Parathyroid adenoma (tissue), 2 donors: ENCODE measurements at regions not wholly inside any gene's neighbourhood (a gene's known extent, or its start where the extent isn't known, plus 50 kb on each side); places are given as distances from the start of the nearest gene placed in this dataset.

ENCODE experiments used
- H2AFZ ChIP-seq: fragments of 300-600 bp; sonication (generic); one replicate; pipeline ENCODE4 v1.7.0; 2017; ENCODE audit warnings: antibody characterized with exemption, mild to moderate bottlenecking
- H3K27ac ChIP-seq: fragments of 300-600 bp; sonication (generic); one replicate; pipeline ENCODE4 v1.7.0; 2017
- H3K27me3 ChIP-seq: fragments of 300-600 bp; sonication (generic); one replicate; pipeline ENCODE4 v1.7.0; 2017; ENCODE audit warnings: low read length; ENCODE audit not compliant: control insufficient read depth, insufficient read depth
- H3K36me3 ChIP-seq: fragments of 300-600 bp; sonication (generic); one replicate; pipeline ENCODE4 v1.7.0; 2017; ENCODE audit warnings: low read length; ENCODE audit not compliant: control insufficient read depth, insufficient read depth
- H3K4me1 ChIP-seq: fragments of 300-600 bp; sonication (generic); one replicate; pipeline ENCODE4 v1.7.0; 2017; ENCODE audit warnings: control low read depth
- H3K4me2 ChIP-seq: fragments of 300-600 bp; sonication (generic); one replicate; pipeline ENCODE4 v1.7.0; 2017; ENCODE audit warnings: low read length
- H3K4me3 ChIP-seq: fragments of 300-600 bp; sonication (generic); one replicate; pipeline ENCODE4 v1.7.0; 2017; ENCODE audit warnings: low read depth, low read length
- H3K79me2 ChIP-seq: fragments of 300-600 bp; sonication (generic); one replicate; pipeline ENCODE4 v1.7.0; 2017; ENCODE audit warnings: control low read depth
- H3K9ac ChIP-seq: fragments of 300-600 bp; sonication (generic); one replicate; pipeline ENCODE4 v1.7.0; 2017; ENCODE audit warnings: mild to moderate bottlenecking
- H3K9me3 ChIP-seq: fragments of 300-600 bp; sonication (generic); one replicate; pipeline ENCODE4 v1.7.0; 2017; ENCODE audit warnings: low read length; ENCODE audit not compliant: control insufficient read depth
- CTCF ChIP-seq: fragments of 300-600 bp; sonication (generic); IDR thresholded peaks from one replicate; pipeline ENCODE4 v1.7.0; 2017; ENCODE audit warnings: antibody characterized with exemption, mild to moderate bottlenecking
- donor health status: primary hyperparathyroidism.

DNA sequence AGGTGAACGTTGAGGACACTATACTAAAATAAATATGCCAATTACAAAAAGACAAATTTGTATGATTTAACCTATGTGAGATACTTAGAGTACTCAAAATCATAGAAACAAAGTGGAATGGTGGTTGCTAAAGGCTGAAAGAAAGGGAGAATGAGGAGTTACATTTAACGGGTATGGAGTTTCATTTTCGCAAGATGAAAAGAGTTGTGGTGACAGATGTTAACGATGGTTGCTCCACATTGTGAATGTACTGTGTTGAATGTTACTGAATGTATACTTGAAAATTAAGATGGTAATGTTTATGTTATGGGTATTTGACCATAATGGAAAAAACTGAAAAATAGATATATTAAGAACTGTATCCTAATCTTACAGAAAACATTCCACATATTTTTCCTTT lies 51.3 kb upstream of the MOCS2 start:
- TF ChIP-seq CTCF = no peak
- Histone ChIP-seq H2AFZ (no peak overlapping the region), H3K4me1 (no peaks in the 10 kb centered on the region), H3K27ac (no peak overlapping the region), H3K36me3 (no peaks in the 10 kb centered on the region), H3K9ac (no peak overlapping the region), H3K27me3 (no peaks in the 10 kb centered on the region), H3K9me3 (no peaks in the 10 kb centered on the region), H3K79me2 (no peaks in the 10 kb centered on the region), H3K4me3 (no peak overlapping the region), H3K4me2 (no peak overlapping the region)

- Histone ChIP-seq H3K79me2 (no peaks in the 10 kb centered on the region), H3K9me3 (no peaks in the 10 kb centered on the region), H3K27me3 (no peaks in the 10 kb centered on the region), H3K4me2 (no peak overlapping the region), H3K36me3 (no peaks in the 10 kb centered on the region), H3K27ac (no peak overlapping the region), H2AFZ (peak overlapping the region; percentile 18), H3K9ac (no peak overlapping the region), H3K4me3 (no peak overlapping the region), H3K4me1 (no peaks in the 10 kb centered on the region)
- TF ChIP-seq CTCF = no peak
Observed at GRCh38 chr5:53161876-53162275, 52.3 kb upstream of the MOCS2 start.

- TF ChIP-seq CTCF = no peak
- Histone ChIP-seq H3K27ac (no peak overlapping the region), H3K27me3 (no peaks in the 10 kb centered on the region), H3K79me2 (no peaks in the 10 kb centered on the region), H3K9me3 (no peaks in the 10 kb centered on the region), H3K9ac (no peak overlapping the region), H3K36me3 (no peaks in the 10 kb centered on the region), H3K4me1 (no peaks in the 10 kb centered on the region), H2AFZ (no peak overlapping the region), H3K4me2 (no peak overlapping the region), H3K4me3 (no peak overlapping the region)
Observed at GRCh38 chr5:53164478-53165165, 55.1 kb upstream of the MOCS2 start.

DNA sequence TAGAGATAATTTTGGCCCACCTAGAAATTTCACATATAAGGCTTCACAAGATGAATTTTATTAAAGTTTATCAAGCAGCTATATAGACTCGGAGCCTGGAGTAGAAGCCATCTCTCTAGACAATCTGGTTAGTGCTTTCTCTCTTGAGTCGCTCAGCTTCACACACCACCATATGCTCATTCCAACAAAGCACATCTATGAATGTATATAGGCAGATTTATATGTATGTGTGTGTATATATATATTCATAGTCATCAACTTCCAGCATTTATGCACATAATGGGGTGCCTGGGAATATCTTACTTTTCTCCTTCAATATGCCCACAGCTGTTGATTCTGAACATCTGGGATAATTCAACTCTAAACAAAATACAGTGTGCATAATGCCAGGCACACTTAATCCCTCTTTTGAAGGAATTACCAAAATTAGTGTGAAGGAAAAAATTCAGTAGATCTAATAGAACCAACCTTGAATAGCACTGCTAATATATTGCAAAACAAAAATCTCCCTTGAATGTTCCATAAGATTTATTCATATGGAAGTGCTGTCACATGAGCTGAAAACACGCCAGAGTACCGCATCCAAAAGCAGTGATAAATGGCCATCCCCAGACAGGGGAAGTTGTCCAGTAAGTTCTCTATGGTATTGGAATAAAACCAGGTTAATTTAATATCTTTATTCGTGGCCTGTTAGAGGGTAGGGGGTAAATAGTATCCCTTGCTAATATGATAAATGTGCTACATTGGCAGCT lies 56.0 kb upstream of the MOCS2 start:
- H3K9ac ChIP-seq = no peak overlapping the region
- no peak overlapping the region for H3K4me3 ChIP-seq
- H3K36me3 ChIP-seq = no peaks in the 10 kb centered on the region
- H3K4me2 ChIP-seq = no peak overlapping the region
- H3K79me2 ChIP-seq = no peaks in the 10 kb centered on the region
- H3K4me1 ChIP-seq = no peaks in the 10 kb centered on the region
- no peak overlapping the region for H2AFZ ChIP-seq
- TF ChIP-seq CTCF = no peak
- no peak overlapping the region for H3K27ac ChIP-seq
- no peaks in the 10 kb centered on the region for H3K27me3 ChIP-seq
- no peaks in the 10 kb centered on the region for H3K9me3 ChIP-seq

- H3K9ac ChIP-seq = no peak overlapping the region
- H2AFZ ChIP-seq = no peak overlapping the region
- no peak overlapping the region for H3K4me3 ChIP-seq
- H3K9me3 ChIP-seq = no peaks in the 10 kb centered on the region
- no peak for TF ChIP-seq CTCF
- H3K4me1 ChIP-seq = no peaks in the 10 kb centered on the region
- H3K27me3 ChIP-seq = no peaks in the 10 kb centered on the region
- H3K79me2 ChIP-seq = no peaks in the 10 kb centered on the region
- H3K4me2 ChIP-seq = no peak overlapping the region
- no peaks in the 10 kb centered on the region for H3K36me3 ChIP-seq
- H3K27ac ChIP-seq = no peak overlapping the region
Observed at GRCh38 chr5:53166183-53166495, 56.6 kb upstream of the MOCS2 start.
